Right atrium auricular region (tissue), 2 donors: ENCODE measurements at regions not wholly inside any gene's neighbourhood (a gene's known extent, or its start where the extent isn't known, plus 50 kb on each side); places are given as distances from the start of the nearest gene placed in this dataset.
A peak's percentile ranks its signal among the peaks of the same experiment; 100 is the strongest.
"Not testable (repeated sequence)": the region's sequence is repeated elsewhere in the genome, so short reads cannot be mapped to it uniquely, and the experiment has no call there.

ENCODE experiments used
- DNase-seq: peaks from one replicate; pipeline ENCODE4 v3.0.0-alpha.2; 2019; ENCODE audit warnings: low spot score
- H3K27ac ChIP-seq, 2 donors: fragments of 200-600 bp; sonication (generic); 1 replicate in 1 of 2; 2 replicates in 1 of 2; pipeline ENCODE4 v1.5.1; 2016 to 2019
- H3K27me3 ChIP-seq, 2 donors: fragments of 200-600 bp; sonication (generic); one replicate each; pipeline versions ENCODE4 v1.5.1 to v1.6.0; 2017 to 2019
- H3K36me3 ChIP-seq: fragments of 200-600 bp; sonication (generic); one replicate; pipeline ENCODE4 v1.5.1; 2016
- H3K4me1 ChIP-seq, 2 donors: fragments of 200-600 bp; sonication (generic); one replicate each; pipeline versions ENCODE4 v1.5.1 to v1.6.0; 2017 to 2019
- H3K4me3 ChIP-seq, 2 donors: fragments of 200-600 bp; sonication (generic); 1 replicate in 1 of 2; 2 replicates in 1 of 2; pipeline ENCODE4 v1.5.1; 2017 to 2019; ENCODE audit warnings: mild to moderate bottlenecking in 1 of 2, moderate library complexity in 1 of 2
- H3K9me3 ChIP-seq, 2 donors: fragments of 200-600 bp; sonication (generic); one replicate each; pipeline ENCODE4 v1.5.1; 2019
- CTCF ChIP-seq, 2 donors: fragments of 200-600 bp; sonication (generic); IDR thresholded peaks; one replicate each; pipeline ENCODE4 v1.5.1; 2019; ENCODE audit warnings: antibody characterized with exemption in 2 of 2

GRCh38 chr2:2587354-2587753 is 256.3 kb upstream of the MYT1L start:
- H3K4me1 ChIP-seq: no peaks in the 10 kb centered on the region
- no peak overlapping the region for H3K4me3 ChIP-seq
- no peaks in the 10 kb centered on the region for H3K9me3 ChIP-seq
- no peak for DNase-seq
- H3K27ac ChIP-seq: no peak overlapping the region
- H3K36me3 ChIP-seq: no peaks in the 10 kb centered on the region
- TF ChIP-seq CTCF (IDR thresholded peaks at IDR 0.05): no peak
- no peaks in the 10 kb centered on the region for H3K27me3 ChIP-seq

GRCh38 chr2:2586931-2587330 is 255.9 kb upstream of the MYT1L start:
- no peaks in the 10 kb centered on the region for H3K27me3 ChIP-seq
- H3K4me3 ChIP-seq: no peak overlapping the region
- peak; percentile 11 for DNase-seq
- no peaks in the 10 kb centered on the region for H3K9me3 ChIP-seq
- H3K36me3 ChIP-seq: no peaks in the 10 kb centered on the region
- no peak overlapping the region for H3K27ac ChIP-seq
- H3K4me1 ChIP-seq: no peaks in the 10 kb centered on the region
- no peak for TF ChIP-seq CTCF (IDR thresholded peaks at IDR 0.05)

- no peaks in the 10 kb centered on the region for H3K9me3 ChIP-seq
- H3K27me3 ChIP-seq: no peaks in the 10 kb centered on the region
- H3K27ac ChIP-seq: no peak overlapping the region
- no peak for TF ChIP-seq CTCF (IDR thresholded peaks at IDR 0.05)
- H3K4me1 ChIP-seq: no peaks in the 10 kb centered on the region
- DNase-seq: peak; percentile 30
- no peaks in the 10 kb centered on the region for H3K36me3 ChIP-seq
- H3K4me3 ChIP-seq: no peak overlapping the region
Measured at GRCh38 chr2:2586068-2586776, 255.1 kb upstream of the MYT1L start.

- no peaks in the 10 kb centered on the region for H3K27me3 ChIP-seq
- H3K36me3 ChIP-seq: no peaks in the 10 kb centered on the region
- peak; percentile 36 for DNase-seq
- H3K9me3 ChIP-seq: no peaks in the 10 kb centered on the region
- no peak overlapping the region for H3K4me3 ChIP-seq
- TF ChIP-seq CTCF (IDR thresholded peaks at IDR 0.05): no peak
- no peaks in the 10 kb centered on the region for H3K4me1 ChIP-seq
- no peak overlapping the region for H3K27ac ChIP-seq
Measured at GRCh38 chr2:2582998-2583545, 252.0 kb upstream of the MYT1L start.

GRCh38 chr2:2581331-2582159 is 250.5 kb upstream of the MYT1L start:
- Histone ChIP-seq H3K36me3 (no peaks in the 10 kb centered on the region), H3K9me3 (no peaks in the 10 kb centered on the region), H3K4me3 (no peak overlapping the region), H3K4me1 (no peaks in the 10 kb centered on the region), H3K27me3 (no peaks in the 10 kb centered on the region), H3K27ac (no peak overlapping the region)
- no peak for TF ChIP-seq CTCF (IDR thresholded peaks at IDR 0.05)
- peak; percentile 49 for DNase-seq

GRCh38 chr2:2580841-2581240 is 249.8 kb upstream of the MYT1L start:
- H3K4me3 ChIP-seq, H3K9me3 ChIP-seq, H3K36me3 ChIP-seq, H3K4me1 ChIP-seq, H3K27me3 ChIP-seq, H3K27ac ChIP-seq: not testable (repeated sequence)
- peak; percentile 50 for DNase-seq
